ENCODE measurements at regions not wholly inside any gene's neighbourhood (a gene's known extent, or its start where the extent isn't known, plus 50 kb on each side); places are given as distances from the start of the nearest gene placed in this dataset.

DNA sequence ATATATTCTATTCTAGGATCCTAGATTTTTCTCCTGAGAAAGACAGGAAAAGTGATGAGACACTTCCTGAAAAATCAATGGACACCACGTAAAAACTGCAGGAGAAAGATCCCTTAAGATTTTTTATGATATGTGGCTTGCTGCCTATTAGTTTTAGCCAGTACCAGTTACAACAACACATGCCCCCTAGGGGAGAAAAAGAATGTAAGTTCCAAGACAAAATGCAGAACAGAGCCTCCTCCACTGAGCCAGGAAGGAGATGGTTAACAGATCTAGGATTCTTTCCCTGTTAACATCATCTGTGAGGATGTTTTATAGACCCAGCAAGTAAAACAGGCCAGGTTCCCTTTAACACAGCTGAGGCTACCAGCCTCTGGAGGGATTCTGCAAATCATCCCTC lies 574.7 kb downstream of the TLE4 start:
- H3K9me3 ChIP-seq (ENCODE audit: insufficient read depth, low read length) = no peaks in the 10 kb centered on the region
- no peak overlapping the region for H3K9ac ChIP-seq (ENCODE audit: low read length)
- H3K4me3 ChIP-seq (ENCODE audit: insufficient read depth, low read length, poor library complexity, severe bottlenecking) = no peak overlapping the region
- H4K20me1 ChIP-seq (ENCODE audit: low read depth, low read length) = no peaks in the 10 kb centered on the region
- H3K4me2 ChIP-seq (ENCODE audit: low read depth, low read length, poor library complexity, severe bottlenecking) = no peak overlapping the region
- no peak overlapping the region for H2AFZ ChIP-seq (ENCODE audit: low read depth, low read length, severe bottlenecking)
- TF ChIP-seq EZH2phosphoT487 (conservative IDR thresholded peaks at IDR 0.05; ENCODE audit: low read length) = no peak
- TF ChIP-seq, protein P1, sequence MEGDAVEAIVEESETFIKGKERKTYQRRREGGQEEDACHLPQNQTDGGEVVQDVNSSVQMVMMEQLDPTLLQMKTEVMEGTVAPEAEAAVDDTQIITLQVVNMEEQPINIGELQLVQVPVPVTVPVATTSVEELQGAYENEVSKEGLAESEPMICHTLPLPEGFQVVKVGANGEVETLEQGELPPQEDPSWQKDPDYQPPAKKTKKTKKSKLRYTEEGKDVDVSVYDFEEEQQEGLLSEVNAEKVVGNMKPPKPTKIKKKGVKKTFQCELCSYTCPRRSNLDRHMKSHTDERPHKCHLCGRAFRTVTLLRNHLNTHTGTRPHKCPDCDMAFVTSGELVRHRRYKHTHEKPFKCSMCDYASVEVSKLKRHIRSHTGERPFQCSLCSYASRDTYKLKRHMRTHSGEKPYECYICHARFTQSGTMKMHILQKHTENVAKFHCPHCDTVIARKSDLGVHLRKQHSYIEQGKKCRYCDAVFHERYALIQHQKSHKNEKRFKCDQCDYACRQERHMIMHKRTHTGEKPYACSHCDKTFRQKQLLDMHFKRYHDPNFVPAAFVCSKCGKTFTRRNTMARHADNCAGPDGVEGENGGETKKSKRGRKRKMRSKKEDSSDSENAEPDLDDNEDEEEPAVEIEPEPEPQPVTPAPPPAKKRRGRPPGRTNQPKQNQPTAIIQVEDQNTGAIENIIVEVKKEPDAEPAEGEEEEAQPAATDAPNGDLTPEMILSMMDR (IDR thresholded peaks at IDR 0.05; ENCODE audit: insufficient read depth, low read length, poor library complexity, severe bottlenecking) = no peak
- H3K9me2 ChIP-seq (replicated peaks; ENCODE audit: insufficient read depth, low read length) = no peaks in the 10 kb centered on the region
- H3K27me3 ChIP-seq (ENCODE audit: low read length) = no peaks in the 10 kb centered on the region
- H3K36me3 ChIP-seq (ENCODE audit: low read length) = no peaks in the 10 kb centered on the region
- H3K27ac ChIP-seq (ENCODE audit: low read depth, low read length) = no peak overlapping the region
- no peaks in the 10 kb centered on the region for H3F3A ChIP-seq (ENCODE audit: insufficient read depth)
- H3K79me2 ChIP-seq (ENCODE audit: insufficient read depth, low read length) = no peaks in the 10 kb centered on the region

DNA sequence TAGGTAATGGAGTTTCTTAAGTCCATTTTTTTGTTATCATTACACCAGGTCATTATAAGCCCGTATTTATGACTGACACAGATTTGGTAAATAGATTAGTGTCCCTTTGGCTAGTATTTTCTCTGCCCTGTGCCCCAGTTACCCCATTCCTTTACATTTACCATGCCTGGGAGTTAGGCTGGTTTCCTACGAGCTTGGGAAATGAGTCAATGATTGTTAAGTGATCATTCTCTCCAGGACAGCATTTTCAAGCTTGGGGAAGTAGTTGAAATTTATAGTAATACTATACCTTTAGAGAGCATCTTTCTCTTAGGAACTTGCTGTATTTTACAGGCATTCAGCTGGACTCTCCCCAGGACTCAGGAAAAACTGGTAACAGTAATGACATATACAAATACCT lies 573.1 kb downstream of the TLE4 start:
- TF ChIP-seq, protein P1 (IDR thresholded peaks at IDR 0.05; ENCODE audit: insufficient read depth, low read length, poor library complexity, severe bottlenecking) = no peak
- no peak for TF ChIP-seq EZH2phosphoT487 (conservative IDR thresholded peaks at IDR 0.05; ENCODE audit: low read length)
- Histone ChIP-seq H3K27me3 (ENCODE audit: low read length) (no peaks in the 10 kb centered on the region), H3K9ac (ENCODE audit: low read length) (no peak overlapping the region), H3F3A (ENCODE audit: insufficient read depth) (no peaks in the 10 kb centered on the region), H2AFZ (ENCODE audit: low read depth, low read length, severe bottlenecking) (no peak overlapping the region), H3K36me3 (ENCODE audit: low read length) (no peaks in the 10 kb centered on the region), H3K4me2 (ENCODE audit: low read depth, low read length, poor library complexity, severe bottlenecking) (no peak overlapping the region), H3K9me2 (replicated peaks; ENCODE audit: insufficient read depth, low read length) (no peaks in the 10 kb centered on the region), H3K9me3 (ENCODE audit: insufficient read depth, low read length) (no peaks in the 10 kb centered on the region), H3K4me3 (ENCODE audit: insufficient read depth, low read length, poor library complexity, severe bottlenecking) (no peak overlapping the region), H4K20me1 (ENCODE audit: low read depth, low read length) (no peaks in the 10 kb centered on the region), H3K27ac (ENCODE audit: low read depth, low read length) (no peak overlapping the region), H3K79me2 (ENCODE audit: insufficient read depth, low read length) (no peaks in the 10 kb centered on the region)

DNA sequence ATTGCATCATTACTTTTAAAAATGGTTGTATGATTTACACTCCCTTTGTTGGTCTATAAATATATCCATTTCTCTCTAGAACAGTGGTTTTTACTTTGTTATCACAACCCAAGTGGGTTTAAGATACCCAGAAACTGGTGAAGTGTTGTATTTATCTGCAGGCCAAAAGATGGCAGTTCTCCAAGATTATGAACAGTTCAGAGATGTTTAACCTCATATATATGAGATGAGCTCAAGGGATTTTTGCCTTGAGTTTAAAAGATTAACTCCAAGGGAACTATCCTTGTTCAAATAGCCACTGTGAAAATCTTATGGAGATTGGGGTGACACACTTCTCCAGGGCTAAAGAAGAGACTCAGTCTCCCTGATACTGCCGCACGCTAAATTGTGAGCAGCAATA lies 572.6 kb downstream of the TLE4 start:
- H3F3A ChIP-seq (ENCODE audit: insufficient read depth) = no peaks in the 10 kb centered on the region
- H4K20me1 ChIP-seq (ENCODE audit: low read depth, low read length) = no peaks in the 10 kb centered on the region
- H3K27ac ChIP-seq (ENCODE audit: low read depth, low read length) = no peak overlapping the region
- no peaks in the 10 kb centered on the region for H3K9me2 ChIP-seq (replicated peaks; ENCODE audit: insufficient read depth, low read length)
- H3K9me3 ChIP-seq (ENCODE audit: insufficient read depth, low read length) = no peaks in the 10 kb centered on the region
- no peak overlapping the region for H2AFZ ChIP-seq (ENCODE audit: low read depth, low read length, severe bottlenecking)
- no peaks in the 10 kb centered on the region for H3K79me2 ChIP-seq (ENCODE audit: insufficient read depth, low read length)
- no peak overlapping the region for H3K4me3 ChIP-seq (ENCODE audit: insufficient read depth, low read length, poor library complexity, severe bottlenecking)
- no peak overlapping the region for H3K4me2 ChIP-seq (ENCODE audit: low read depth, low read length, poor library complexity, severe bottlenecking)
- no peak overlapping the region for H3K9ac ChIP-seq (ENCODE audit: low read length)
- TF ChIP-seq, protein P1 (IDR thresholded peaks at IDR 0.05; ENCODE audit: insufficient read depth, low read length, poor library complexity, severe bottlenecking) = no peak
- no peak for TF ChIP-seq EZH2phosphoT487 (conservative IDR thresholded peaks at IDR 0.05; ENCODE audit: low read length)
- no peaks in the 10 kb centered on the region for H3K27me3 ChIP-seq (ENCODE audit: low read length)
- no peaks in the 10 kb centered on the region for H3K36me3 ChIP-seq (ENCODE audit: low read length)
